H1 (cell line): ENCODE measurements at regions not wholly inside any gene's neighbourhood (a gene's known extent, or its start where the extent isn't known, plus 50 kb on each side); places are given as distances from the start of the nearest gene placed in this dataset.

Experiments
- CTCF ChIA-PET: fragments of 300-600 bp; sonication (Branson Sonifier 250); formaldehyde crosslinking; loops from one replicate; lab custom pipeline; 2021; ENCODE audit not compliant: partially characterized antibody; lab: Charles Lee
- POLR2A ChIA-PET: fragments of 300-600 bp; sonication (Branson Sonifier 250); formaldehyde crosslinking; loops from one replicate; lab custom pipeline; 2021; ENCODE audit warnings: inconsistent platforms; ENCODE audit not compliant: partially characterized antibody; lab: Charles Lee
- DNase-seq, 2 experiments: peaks; one replicate each; pipeline versions ENCODE4 v3.0.0 to v3.0.0-alpha.2; 2010 to 2022; ENCODE audit warnings: low spot score in 2 of 2, low read depth in 1 of 2, mixed read lengths in 1 of 2
- FAIRE-seq: peaks from 2 replicates; lab custom pipeline; 2011; peaks lifted over from hg19 to GRCh38; lab: Jason Lieb, UNC
- H2AFZ ChIP-seq: 2 replicates; pipeline ENCODE4 v1.8.1; 2012; ENCODE audit warnings: low read length, inconsistent platforms
- H2AK5ac ChIP-seq: 2 replicates; pipeline ENCODE4 v1.6.1; 2013; ENCODE audit warnings: low read depth, low read length
- H2BK120ac ChIP-seq: replicated peaks from 2 replicates; pipeline ENCODE3; 2013; ENCODE audit warnings: low read depth, low read length, inconsistent platforms
- H2BK12ac ChIP-seq: 2 replicates; pipeline ENCODE4 v1.6.1; 2013; ENCODE audit warnings: low read depth, low read length
- H2BK15ac ChIP-seq: 2 replicates; pipeline ENCODE4 v1.6.1; 2013; ENCODE audit warnings: low read length
- H2BK20ac ChIP-seq: 2 replicates; pipeline ENCODE4 v1.6.1; 2013; ENCODE audit warnings: low read length
- H2BK5ac ChIP-seq: 2 replicates; pipeline ENCODE4 v1.6.1; 2013; ENCODE audit warnings: low read depth, low read length
- H3K14ac ChIP-seq: 2 replicates; pipeline ENCODE4 v1.6.1; 2013; ENCODE audit warnings: inconsistent platforms; ENCODE audit not compliant: insufficient read length
- H3K18ac ChIP-seq: 2 replicates; pipeline ENCODE4 v1.6.1; 2013; ENCODE audit warnings: low read length; ENCODE audit errors: extremely low read depth
- H3K23ac ChIP-seq: 2 replicates; pipeline ENCODE4 v1.6.1; 2013; ENCODE audit warnings: inconsistent platforms; ENCODE audit not compliant: insufficient read length
- H3K23me2 ChIP-seq: 2 replicates; pipeline ENCODE4 v1.6.1; 2013; ENCODE audit warnings: low read depth, low read length
- H3K27ac ChIP-seq: 2 replicates; pipeline ENCODE4 v1.6.1; 2011; ENCODE audit warnings: low read depth, low read length, inconsistent platforms
- H3K27me3 ChIP-seq, 4 experiments: replicated peaks in 1 of 4; 1 replicate in 1 of 4; 2 replicates in 3 of 4; pipeline versions ENCODE4 v1.6.1 to v1.8.1; 2011 to 2013; ENCODE audit warnings: low read length in 3 of 4, mild to moderate bottlenecking in 3 of 4, inconsistent platforms in 2 of 4, mixed read lengths in 2 of 4, moderate library complexity in 1 of 4; ENCODE audit not compliant: control insufficient read depth in 3 of 4, insufficient read depth in 3 of 4; ENCODE audit errors: extremely low read depth in 1 of 4
- H3K36me3 ChIP-seq, 4 experiments: 2 replicates each; pipeline versions ENCODE4 v1.6.1 to v1.8.1; 2011 to 2013; ENCODE audit warnings: mild to moderate bottlenecking in 4 of 4, low read length in 3 of 4, moderate library complexity in 2 of 4, control low read depth in 1 of 4, inconsistent platforms in 1 of 4; ENCODE audit not compliant: insufficient read depth in 4 of 4, control insufficient read depth in 2 of 4
- H3K4ac ChIP-seq: replicated peaks from 2 replicates; pipeline ENCODE3; 2013; ENCODE audit warnings: low read length, low read depth, mixed read lengths, inconsistent platforms; ENCODE audit not compliant: insufficient read length
- H3K4me1 ChIP-seq, 4 experiments: replicated peaks in 1 of 4; 1 replicate in 1 of 4; 2 replicates in 3 of 4; pipeline versions ENCODE4 v1.6.1 to v1.8.1; 2011 to 2013; ENCODE audit warnings: low read length in 3 of 4, inconsistent platforms in 2 of 4, mixed read lengths in 1 of 4; ENCODE audit not compliant: insufficient read depth in 4 of 4, control insufficient read depth in 3 of 4
- H3K4me2 ChIP-seq, 2 experiments: 2 replicates each; pipeline versions ENCODE4 v1.6.1 to v1.8.1; 2011 to 2013; ENCODE audit warnings: low read depth in 2 of 2, low read length in 2 of 2, control low read depth in 1 of 2, inconsistent platforms in 1 of 2, mild to moderate bottlenecking in 1 of 2; ENCODE audit not compliant: insufficient read depth in 1 of 2
- H3K4me3 ChIP-seq, 4 experiments: fragments of 200-600, 300-600 bp in 1 of 4; sonication (generic), shearing (Covaris generic), sonication (Bioruptor Twin) in 1 of 4; 2 replicates each; pipeline versions ENCODE4 v1.5.1 to v1.8.1; 2011 to 2016; ENCODE audit warnings: low read length in 4 of 4, low read depth in 3 of 4, control low read depth in 2 of 4, inconsistent platforms in 2 of 4, mild to moderate bottlenecking in 2 of 4, mixed read lengths in 1 of 4, moderate library complexity in 1 of 4; ENCODE audit not compliant: insufficient read depth in 2 of 4; ENCODE audit errors: extremely low read depth in 1 of 4
- H3K56ac ChIP-seq: replicated peaks from 2 replicates; pipeline ENCODE3; 2013; ENCODE audit warnings: low read depth, mild to moderate bottlenecking, mixed read lengths, low read length, inconsistent platforms; ENCODE audit not compliant: insufficient read length
- H3K79me1 ChIP-seq: 2 replicates; pipeline ENCODE4 v1.6.1; 2013; ENCODE audit warnings: low read depth, low read length, control low read depth
- H3K79me2 ChIP-seq, 2 experiments: 2 replicates each; pipeline versions ENCODE4 v1.6.1 to v1.8.1; 2012 to 2013; ENCODE audit warnings: low read length in 2 of 2, mild to moderate bottlenecking in 2 of 2, inconsistent platforms in 1 of 2; ENCODE audit not compliant: insufficient read depth in 2 of 2, control insufficient read depth in 1 of 2
- H3K9ac ChIP-seq, 4 experiments: replicated peaks in 1 of 4; 1 replicate in 1 of 4; 2 replicates in 3 of 4; pipeline versions ENCODE4 v1.6.1 to v1.8.1; 2011 to 2013; ENCODE audit warnings: low read depth in 3 of 4, low read length in 3 of 4, control low read depth in 2 of 4, mild to moderate bottlenecking in 2 of 4, moderate library complexity in 2 of 4, inconsistent platforms in 1 of 4; ENCODE audit errors: extremely low read depth in 1 of 4
- H3K9me3 ChIP-seq, 2 experiments: 2 replicates each; pipeline versions ENCODE4 v1.6.1 to v1.8.1; 2012 to 2013; ENCODE audit warnings: mild to moderate bottlenecking in 2 of 2, moderate library complexity in 2 of 2, control low read depth in 1 of 2, inconsistent platforms in 1 of 2, low read depth in 1 of 2, low read length in 1 of 2, mixed read lengths in 1 of 2; ENCODE audit not compliant: insufficient read depth in 2 of 2
- H4K20me1 ChIP-seq, 2 experiments: replicated peaks in 1 of 2; 2 replicates each; pipeline versions ENCODE3 to v1.8.1; 2011 to 2013; ENCODE audit warnings: inconsistent platforms in 2 of 2, low read length in 2 of 2, mild to moderate bottlenecking in 1 of 2; ENCODE audit not compliant: insufficient read depth in 2 of 2, control insufficient read depth in 1 of 2
- H4K5ac ChIP-seq: 2 replicates; pipeline ENCODE4 v1.6.1; 2013; ENCODE audit warnings: low read length, low read depth, mixed read lengths, inconsistent platforms; ENCODE audit not compliant: insufficient read length
- H4K8ac ChIP-seq: 2 replicates; pipeline ENCODE4 v1.8.0; 2013; ENCODE audit warnings: mild to moderate bottlenecking, moderate library complexity, low read length, inconsistent platforms; ENCODE audit not compliant: insufficient read depth; ENCODE audit errors: extremely low read depth
- H4K91ac ChIP-seq: replicated peaks from 2 replicates; pipeline ENCODE3; 2013; ENCODE audit warnings: low read length, mixed read lengths, inconsistent platforms; ENCODE audit not compliant: insufficient read length
- ZNF274 ChIP-seq: IDR thresholded peaks from 2 replicates; pipeline ENCODE4 v1.7.0; 2012; ENCODE audit warnings: low read length, borderline replicate concordance; ENCODE audit errors: extremely low read depth
- WGBS, 2 experiments: shearing (Covaris generic) in 1 of 2; methylation state at CpG; one replicate each; pipeline versions ENCODE4 v1.1.6 to v1.1.7; 2013 to 2015; ENCODE audit warnings: low lambda C conversion rate in 2 of 2, mixed read lengths in 2 of 2, inconsistent platforms in 1 of 2, low coverage in 1 of 2, missing lambda C conversion rate in 1 of 2; ENCODE audit not compliant: insufficient replicate concordance in 2 of 2, insufficient coverage in 1 of 2, insufficient read length in 1 of 2; ENCODE audit errors: extremely low coverage in 1 of 2, missing lambda C conversion rate in 1 of 2; 5-methylcytosine and 5-hydroxymethylcytosine counted together
- TF ChIP-seq, protein P1 (sequence below): IDR thresholded peaks from 2 replicates; pipeline ENCODE4 v1.6.1; 2012; ENCODE audit warnings: inconsistent platforms

DNA sequence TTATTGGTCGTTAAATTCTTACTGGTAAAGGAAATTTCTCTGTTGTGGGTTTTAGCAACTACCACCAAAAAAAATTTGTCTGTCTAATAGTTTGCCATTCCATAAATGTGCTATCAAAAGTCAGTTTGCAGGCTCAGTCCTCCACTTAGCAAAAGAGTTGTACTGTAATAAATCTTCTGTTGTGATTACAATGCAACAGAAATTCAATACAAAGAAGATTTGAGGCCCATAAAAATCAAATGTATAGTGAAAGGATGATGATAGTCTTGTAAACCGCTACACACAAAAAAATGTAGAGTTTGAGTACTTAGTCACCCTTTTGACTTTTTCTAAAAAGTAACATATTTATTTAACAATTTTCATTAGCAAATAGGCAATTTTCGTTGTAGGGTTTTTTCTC lies 251.7 kb downstream of the VGLL3 start:
- 93% methylated on average over 3 of the region's 3 CpGs; no CpG with 5 or more reads in 1 of the 2 experiments for WGBS, 2 experiments
- no peak overlapping the region for H4K5ac ChIP-seq
- TF ChIP-seq, protein P1, sequence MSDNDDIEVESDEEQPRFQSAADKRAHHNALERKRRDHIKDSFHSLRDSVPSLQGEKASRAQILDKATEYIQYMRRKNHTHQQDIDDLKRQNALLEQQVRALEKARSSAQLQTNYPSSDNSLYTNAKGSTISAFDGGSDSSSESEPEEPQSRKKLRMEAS: no peak
- no peak for TF ChIP-seq ZNF274

More for the DNA sequence above, 251.7 kb downstream of the VGLL3 start:
- DNase-seq (no peak), FAIRE-seq (no peak)
- Histone ChIP-seq H3K4ac (no peak overlapping the region), H2AFZ (no peak overlapping the region), H3K14ac (no peak overlapping the region), H3K79me1 (no peaks in the 10 kb centered on the region), H3K79me2 (no peaks in the 10 kb centered on the region), H4K20me1 (no peaks in the 10 kb centered on the region), H2AK5ac (no peak overlapping the region), H3K4me3 (no peak overlapping the region), H3K18ac (no peak overlapping the region), H4K91ac (no peak overlapping the region), H2BK120ac (no peak overlapping the region), H2BK20ac (no peak overlapping the region), H2BK5ac (no peak overlapping the region), H3K9ac (no peak overlapping the region), H3K27ac (no peak overlapping the region), H3K56ac (no peak overlapping the region), H3K9me3 (no peaks in the 10 kb centered on the region), H3K23me2 (no peaks in the 10 kb centered on the region), H4K8ac (no peak overlapping the region), H3K36me3 (no peaks in the 10 kb centered on the region), H2BK12ac (no peak overlapping the region), H3K4me1 (no peaks in the 10 kb centered on the region), H3K23ac (no peak overlapping the region), H3K4me2 (no peak overlapping the region), H3K27me3 (no peaks in the 10 kb centered on the region), H2BK15ac (no peak overlapping the region)
- ChIA-PET POLR2A (no interaction called here), CTCF (no interaction called here)
